Rectal smooth muscle tissue (tissue), 1 donor: ENCODE measurements at regions not wholly inside any gene's neighbourhood (a gene's known extent, or its start where the extent isn't known, plus 50 kb on each side); places are given as distances from the start of the nearest gene placed in this dataset.

ENCODE experiments used
- H3K27ac ChIP-seq: one replicate; pipeline ENCODE4 v1.7.0; 2013; ENCODE audit warnings: low read depth, low read length, inconsistent platforms
- H3K27me3 ChIP-seq: one replicate; pipeline ENCODE4 v1.7.0; 2013; ENCODE audit warnings: low read length; ENCODE audit not compliant: control insufficient read depth, insufficient read depth
- H3K36me3 ChIP-seq: one replicate; pipeline ENCODE4 v1.7.0; 2013; ENCODE audit warnings: low read length; ENCODE audit not compliant: control insufficient read depth, insufficient read depth
- H3K4me1 ChIP-seq: one replicate; pipeline ENCODE4 v1.7.0; 2013; ENCODE audit warnings: low read length; ENCODE audit not compliant: control insufficient read depth, insufficient read depth
- H3K4me3 ChIP-seq: one replicate; pipeline ENCODE4 v1.7.0; 2013; ENCODE audit warnings: low read length
- H3K9ac ChIP-seq: one replicate; pipeline ENCODE4 v1.7.0; 2013; ENCODE audit warnings: low read length

DNA sequence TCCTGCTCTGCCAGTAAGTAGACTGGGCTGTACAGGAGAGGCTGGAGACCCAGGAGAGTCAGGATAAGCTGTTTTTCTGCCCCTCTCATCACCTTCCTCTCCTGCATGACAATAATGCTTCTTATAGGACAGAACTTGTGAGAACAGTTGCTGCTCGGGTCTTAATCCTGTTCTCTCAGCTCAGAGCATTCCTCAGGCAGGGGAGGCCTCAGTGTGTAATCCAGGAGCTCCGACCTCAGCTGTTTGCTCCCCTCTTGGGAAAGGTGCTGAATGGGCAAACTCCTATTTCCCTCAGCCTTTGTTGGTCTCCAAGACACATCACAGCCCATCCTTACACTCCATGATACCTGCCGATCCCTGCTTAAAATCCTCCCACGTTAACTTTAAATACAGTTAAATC lies 134.9 kb upstream of the LRFN2 start:
- H3K27ac ChIP-seq: no peak overlapping the region
- no peak overlapping the region for H3K9ac ChIP-seq

DNA sequence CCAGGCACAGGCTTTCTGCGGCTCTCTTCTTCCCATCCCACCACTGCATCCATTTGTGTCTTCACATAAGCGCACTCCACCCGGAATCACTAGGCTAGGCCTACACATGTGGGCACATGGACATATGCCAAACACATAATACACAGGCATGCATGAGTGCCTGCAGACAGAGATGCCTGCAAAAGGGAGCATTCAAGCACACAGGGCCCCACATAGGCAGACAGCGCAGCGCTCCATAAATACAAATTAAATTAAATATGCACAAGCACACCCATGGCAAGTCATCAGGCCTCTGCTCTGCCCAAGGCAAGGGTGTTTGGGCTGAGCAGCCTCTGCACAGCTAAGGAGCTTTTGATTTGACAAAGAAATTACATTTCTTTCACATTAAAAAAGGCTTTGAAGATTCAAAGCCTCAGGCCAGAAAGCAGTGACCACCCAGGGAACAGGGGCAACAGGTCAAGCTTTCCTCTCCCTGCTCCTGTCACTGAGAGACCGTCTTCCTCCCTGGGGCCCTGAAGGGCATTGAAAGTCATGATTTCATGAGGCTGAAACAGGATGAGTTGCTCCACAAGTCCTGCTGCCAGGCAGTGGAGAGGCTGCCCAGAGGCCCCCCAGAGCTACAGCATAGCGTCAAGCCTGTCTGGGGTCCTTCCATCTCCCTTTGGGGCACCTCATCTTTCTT lies 134.2 kb upstream of the LRFN2 start:
- Histone ChIP-seq H3K4me3 (no peak overlapping the region), H3K36me3 (no peaks in the 10 kb centered on the region), H3K4me1 (peaks cover 4% of the 10 kb centered on the region), H3K27me3 (no peaks in the 10 kb centered on the region), H3K9ac (no peak overlapping the region), H3K27ac (no peak overlapping the region)

More for the DNA sequence above, 134.9 kb upstream of the LRFN2 start:
- Histone ChIP-seq H3K27me3 (no peaks in the 10 kb centered on the region), H3K36me3 (no peaks in the 10 kb centered on the region), H3K4me3 (no peak overlapping the region), H3K4me1 (peaks cover 4% of the 10 kb centered on the region)

DNA sequence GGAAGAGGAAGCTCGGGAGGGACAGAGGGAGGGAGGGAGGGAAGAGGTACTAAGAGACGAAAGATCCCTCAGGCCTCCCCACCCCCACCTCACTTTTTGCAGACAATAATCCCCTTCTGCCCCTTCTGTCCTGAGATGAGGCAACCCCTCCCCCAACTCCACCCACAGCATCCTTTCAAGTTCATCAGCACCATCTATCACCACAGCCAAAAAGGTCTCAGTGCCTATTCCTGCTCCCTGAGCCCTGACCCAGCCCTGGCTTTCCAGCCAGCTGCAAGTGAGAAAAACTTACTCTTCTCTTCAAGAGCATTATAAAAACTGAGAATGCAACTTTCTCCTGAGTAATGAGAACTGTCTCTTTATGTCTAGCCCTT lies 133.2 kb upstream of the LRFN2 start:
- Histone ChIP-seq H3K4me3 (no peak overlapping the region), H3K27ac (no peak overlapping the region), H3K4me1 (peaks cover 4% of the 10 kb centered on the region), H3K27me3 (no peaks in the 10 kb centered on the region), H3K36me3 (no peaks in the 10 kb centered on the region), H3K9ac (no peak overlapping the region)

DNA sequence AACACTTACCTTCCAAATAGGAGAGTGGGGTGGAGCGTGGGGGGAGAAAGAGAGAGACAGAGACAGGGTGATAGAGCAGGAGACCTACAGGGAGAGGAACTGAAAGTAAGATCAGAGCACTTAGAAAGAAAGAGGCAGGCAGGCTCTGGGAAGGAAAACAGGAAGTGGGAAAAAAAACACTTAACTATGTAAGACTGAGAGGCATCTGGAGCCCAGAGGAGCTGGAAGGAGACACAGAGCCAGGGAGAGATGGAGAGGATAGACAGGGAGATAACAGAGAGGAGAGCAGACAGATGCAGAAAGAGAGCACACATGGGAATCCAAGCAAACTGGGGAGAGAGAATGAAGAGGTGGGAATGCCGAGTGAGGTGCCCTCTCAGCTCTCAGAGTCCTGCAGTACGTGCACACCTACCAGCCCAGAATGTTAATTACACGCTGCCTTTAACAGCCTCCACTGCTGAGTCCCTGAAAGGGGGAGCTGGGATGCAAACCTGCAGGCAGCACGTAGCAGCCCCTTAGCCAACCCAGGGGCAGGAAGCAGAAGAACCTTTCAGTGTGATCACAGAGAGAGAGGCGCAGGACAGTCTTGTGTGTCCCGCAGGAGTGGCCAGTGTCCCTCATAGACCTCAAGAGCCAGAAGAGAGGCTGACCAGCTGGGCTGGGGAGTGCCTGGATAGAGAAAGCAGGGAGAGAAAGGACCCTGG lies 132.7 kb upstream of the LRFN2 start:
- H3K27me3 ChIP-seq: no peaks in the 10 kb centered on the region
- no peaks in the 10 kb centered on the region for H3K36me3 ChIP-seq
- peaks cover 4% of the 10 kb centered on the region for H3K4me1 ChIP-seq
- peak overlapping the region; percentile 4 for H3K4me3 ChIP-seq
- peak overlapping the region; percentile 36 for H3K27ac ChIP-seq
- H3K9ac ChIP-seq: no peak overlapping the region

DNA sequence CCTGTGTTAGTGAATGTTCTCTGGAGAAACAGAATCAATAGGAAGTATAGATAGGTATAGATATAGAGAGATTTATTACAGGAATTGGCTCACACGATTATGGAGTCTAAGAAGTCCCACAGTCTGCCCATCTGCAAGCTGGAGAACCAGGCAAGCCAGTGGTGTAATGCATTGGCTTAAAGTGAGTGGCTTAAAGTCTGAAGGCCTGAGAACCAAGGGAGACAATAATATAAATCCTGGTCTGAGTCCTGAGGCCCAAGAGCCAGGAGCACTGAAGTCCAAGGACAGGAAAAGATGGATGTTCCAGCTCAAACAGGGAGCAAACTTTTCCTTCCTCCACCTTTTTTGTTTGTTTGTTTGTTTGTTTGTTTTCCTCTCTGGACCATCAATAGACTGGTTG lies 131.2 kb upstream of the LRFN2 start:
- no peak overlapping the region for H3K27ac ChIP-seq
- H3K4me1 ChIP-seq: peaks cover 4% of the 10 kb centered on the region
- H3K36me3 ChIP-seq: no peaks in the 10 kb centered on the region
- H3K27me3 ChIP-seq: no peaks in the 10 kb centered on the region
- no peak overlapping the region for H3K4me3 ChIP-seq
- H3K9ac ChIP-seq: no peak overlapping the region

DNA sequence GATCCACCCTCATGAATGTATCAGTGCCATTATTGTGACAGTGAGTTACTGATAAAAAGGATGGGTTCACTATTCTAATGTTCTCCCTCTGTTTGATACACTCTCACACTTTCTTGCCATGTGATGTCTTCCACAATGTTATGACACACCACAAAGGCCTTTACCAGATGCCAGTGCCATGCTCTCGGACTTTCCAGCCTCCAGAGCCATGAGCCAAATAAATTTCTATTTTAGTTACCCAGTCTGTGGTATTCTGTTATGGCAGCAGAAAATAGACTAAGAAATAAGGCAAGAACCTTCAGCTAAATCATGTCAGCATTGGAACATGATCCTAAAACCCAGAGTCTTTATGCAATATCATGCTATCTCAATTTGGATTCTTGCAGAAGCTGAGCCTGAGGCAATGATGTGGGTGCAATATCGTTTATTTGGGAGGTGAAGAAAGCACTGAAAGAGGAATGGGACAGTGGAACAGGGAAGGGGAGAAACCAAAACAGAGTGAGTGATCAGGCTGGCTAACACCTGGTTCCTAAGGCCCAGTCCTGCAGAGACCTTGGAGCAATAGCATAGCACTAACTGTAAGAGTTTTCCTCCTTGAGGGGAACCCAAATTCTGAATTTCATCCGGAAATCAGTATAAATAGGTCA lies 130.4 kb upstream of the LRFN2 start:
- H3K36me3 ChIP-seq: no peaks in the 10 kb centered on the region
- no peak overlapping the region for H3K27ac ChIP-seq
- no peaks in the 10 kb centered on the region for H3K27me3 ChIP-seq
- H3K4me1 ChIP-seq: peaks cover 4% of the 10 kb centered on the region
- H3K9ac ChIP-seq: no peak overlapping the region
- no peak overlapping the region for H3K4me3 ChIP-seq

DNA sequence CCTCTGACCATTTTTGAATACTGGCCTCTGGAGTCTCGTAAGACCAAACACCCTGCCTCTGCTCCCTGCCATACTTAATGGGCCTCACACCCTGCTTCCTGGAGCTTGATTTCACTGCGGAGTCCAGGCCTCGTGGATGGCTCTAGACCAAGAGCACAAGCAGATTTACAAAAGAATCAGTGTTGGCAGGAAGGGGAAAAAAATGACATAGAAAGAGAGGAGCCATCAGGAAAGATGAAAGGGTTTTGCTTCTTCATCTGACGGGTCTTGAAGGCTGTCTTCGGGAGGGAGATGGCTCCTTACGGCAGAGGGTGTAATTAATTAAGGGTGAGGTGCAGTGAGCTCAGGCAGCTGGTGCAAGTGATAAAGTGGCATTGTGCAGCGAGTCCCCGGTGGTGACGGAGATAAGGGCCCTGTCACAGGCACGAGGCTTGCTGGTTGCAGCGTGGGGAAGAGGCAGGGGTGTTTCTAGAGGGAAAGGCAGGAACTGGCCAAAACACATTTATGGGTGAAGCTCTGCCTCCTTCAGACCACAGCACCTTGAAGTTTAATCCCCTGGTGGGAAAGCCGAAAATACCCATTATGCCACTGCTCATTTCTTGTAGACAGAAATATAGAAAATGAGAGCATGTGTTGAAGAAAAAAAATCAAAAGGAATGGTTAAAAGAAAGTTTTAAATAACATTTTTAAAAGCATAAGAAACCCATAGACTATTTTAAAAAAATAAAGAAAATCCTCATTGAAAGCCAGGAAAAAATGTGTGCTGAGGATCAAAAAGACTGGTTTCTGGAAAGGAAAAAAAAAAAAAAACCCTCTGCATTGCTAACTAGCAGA lies 128.6 kb upstream of the LRFN2 start:
- no peak overlapping the region for H3K9ac ChIP-seq
- no peaks in the 10 kb centered on the region for H3K36me3 ChIP-seq

DNA sequence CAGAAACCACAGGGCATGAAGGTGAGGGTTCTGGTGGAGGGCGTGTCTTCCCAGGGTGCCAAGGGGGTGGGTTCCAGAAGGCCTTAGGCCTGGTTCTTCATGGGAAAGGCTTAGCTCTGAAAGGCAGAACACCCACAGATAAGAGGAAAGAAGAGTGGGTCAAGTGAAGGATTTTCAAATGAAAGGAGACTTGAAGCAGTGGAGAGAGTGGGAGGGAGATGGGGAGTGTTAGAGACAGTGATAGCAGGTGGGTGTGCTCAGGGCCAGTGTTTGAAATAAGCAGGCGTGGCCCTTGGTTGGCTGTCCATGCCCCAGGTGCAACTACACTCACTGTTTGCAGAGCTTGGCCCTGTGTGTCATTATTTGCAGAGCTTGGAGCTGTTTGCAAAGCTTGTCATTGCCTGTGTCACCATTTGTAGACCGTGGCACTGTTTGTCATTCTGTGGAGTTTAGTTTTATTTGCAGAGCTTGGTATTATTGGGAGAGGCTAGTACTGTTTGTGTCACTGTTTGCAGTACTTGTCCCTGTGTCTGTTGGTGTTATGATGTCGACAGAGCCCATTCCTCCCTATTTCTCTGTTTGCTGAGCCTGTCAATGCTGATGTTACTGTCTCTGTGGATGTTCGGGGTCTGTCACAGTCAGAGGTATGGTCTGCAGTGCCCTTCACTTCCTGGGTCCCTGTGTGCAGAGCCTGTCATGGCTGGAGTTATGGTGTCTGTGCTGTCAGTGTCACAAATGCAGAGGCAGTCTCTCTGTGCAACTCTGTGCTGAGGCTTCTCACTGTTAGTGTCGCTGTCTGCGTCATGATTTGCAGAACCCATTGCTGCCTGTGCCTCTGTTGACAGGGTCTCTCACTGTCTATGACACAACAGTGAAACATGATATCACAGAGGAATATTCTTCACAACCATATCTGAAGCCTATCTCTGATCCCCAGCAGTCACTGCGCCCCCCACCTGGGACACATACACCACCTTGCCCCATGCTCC lies 127.7 kb upstream of the LRFN2 start:
- H3K4me3 ChIP-seq: no peak overlapping the region
- no peaks in the 10 kb centered on the region for H3K36me3 ChIP-seq
- no peak overlapping the region for H3K27ac ChIP-seq
- H3K4me1 ChIP-seq: no peaks in the 10 kb centered on the region
- H3K27me3 ChIP-seq: no peaks in the 10 kb centered on the region
- no peak overlapping the region for H3K9ac ChIP-seq

More for the DNA sequence above, 128.6 kb upstream of the LRFN2 start:
- Histone ChIP-seq H3K4me3 (no peak overlapping the region), H3K4me1 (peaks cover 4% of the 10 kb centered on the region), H3K27ac (no peak overlapping the region), H3K27me3 (no peaks in the 10 kb centered on the region)

DNA sequence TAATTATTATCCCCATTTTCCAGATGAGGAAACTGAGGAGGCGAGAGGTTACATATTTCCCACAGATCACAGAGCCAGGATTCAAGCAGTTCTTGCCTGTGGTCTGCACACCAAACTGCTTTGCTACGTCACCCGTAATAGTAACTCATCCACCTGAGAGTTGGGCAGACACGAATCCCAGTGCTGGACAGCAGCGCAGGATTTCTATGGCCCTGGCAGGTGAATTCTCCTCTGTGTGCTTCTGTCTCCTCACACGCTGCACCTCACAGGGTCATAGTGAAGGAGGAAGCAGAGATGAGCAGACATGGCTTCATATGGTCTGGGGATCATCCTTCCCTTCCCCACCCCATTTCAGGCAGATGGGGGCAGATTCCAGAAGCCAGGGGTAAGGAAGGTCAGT lies 127.0 kb upstream of the LRFN2 start:
- Histone ChIP-seq H3K27me3 (no peaks in the 10 kb centered on the region), H3K4me1 (no peaks in the 10 kb centered on the region), H3K27ac (no peak overlapping the region), H3K4me3 (no peak overlapping the region), H3K9ac (no peak overlapping the region), H3K36me3 (no peaks in the 10 kb centered on the region)

DNA sequence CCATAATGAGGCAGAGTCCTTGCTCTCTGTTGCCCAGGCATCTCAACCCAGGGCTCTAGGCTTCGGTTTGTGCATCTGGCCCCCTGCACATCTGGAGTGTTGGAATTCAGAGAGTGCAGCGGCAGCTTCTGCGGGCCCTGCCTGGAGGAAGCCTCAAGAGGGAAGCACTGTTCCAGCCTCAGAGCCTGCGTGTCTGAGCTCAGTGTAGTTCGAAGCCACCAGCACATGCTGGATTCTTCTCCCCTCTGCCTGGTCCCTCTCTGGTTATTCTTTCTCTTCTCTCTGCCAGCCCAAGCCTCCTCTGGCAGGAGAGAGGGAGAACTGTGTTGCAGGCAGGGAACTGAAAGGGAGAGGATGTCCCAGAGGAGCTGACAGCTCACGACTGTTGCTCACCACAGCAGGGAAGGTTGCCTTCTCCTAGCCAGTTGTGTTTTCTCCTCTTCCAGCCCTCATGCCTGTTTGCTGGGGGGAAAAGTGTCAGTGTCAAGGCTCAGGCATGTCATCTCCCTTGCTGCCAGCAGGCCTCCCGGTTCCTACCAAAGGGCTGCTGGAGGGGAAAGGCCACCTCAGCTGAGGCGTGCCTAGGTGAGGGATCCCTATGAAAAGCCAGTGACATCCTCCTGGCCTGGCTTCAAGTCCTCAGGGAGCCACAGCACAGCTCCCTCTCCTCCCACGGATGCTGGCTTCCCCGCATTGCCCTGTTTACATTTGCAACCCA lies 126.0 kb upstream of the LRFN2 start:
- Histone ChIP-seq H3K4me3 (no peak overlapping the region), H3K9ac (no peak overlapping the region), H3K27ac (no peak overlapping the region), H3K4me1 (no peaks in the 10 kb centered on the region), H3K36me3 (no peaks in the 10 kb centered on the region), H3K27me3 (no peaks in the 10 kb centered on the region)
